ENCODE measurements at regions not wholly inside any gene's neighbourhood (a gene's known extent, or its start where the extent isn't known, plus 50 kb on each side); places are given as distances from the start of the nearest gene placed in this dataset.

DNA sequence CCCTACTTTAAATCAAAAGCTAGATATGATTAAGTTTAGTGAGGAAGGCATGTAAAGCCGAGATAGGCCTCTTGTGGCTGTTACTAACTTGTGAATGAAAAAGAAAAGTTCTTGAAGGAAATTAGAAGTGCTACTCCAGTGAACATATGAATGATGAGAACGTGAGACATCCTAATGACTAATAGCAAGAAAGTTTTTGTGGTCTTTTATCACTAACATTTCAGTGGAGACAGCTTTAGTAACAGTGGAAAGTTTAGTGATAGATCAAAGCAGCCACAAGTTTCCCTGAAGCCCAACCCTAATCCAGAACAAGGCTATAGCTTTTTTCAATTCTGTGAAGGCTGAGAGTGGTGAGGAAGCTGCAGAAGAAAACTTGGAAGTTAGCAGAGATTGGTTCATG, 73.6 kb upstream of the LRRC8B start:
- no peak for DNase-seq (ENCODE audit: low spot score)
- Histone ChIP-seq H3K9me2 (ENCODE audit: insufficient read depth) (no peaks in the 10 kb centered on the region), H4K20me1 (replicated peaks; ENCODE audit: insufficient read depth) (no peaks in the 10 kb centered on the region), H3K27me3 (ENCODE audit: insufficient read depth) (no peaks in the 10 kb centered on the region), H3K27ac (ENCODE audit: low read depth) (no peak overlapping the region), H3K36me3 (ENCODE audit: insufficient read depth) (no peaks in the 10 kb centered on the region), H3K4me1 (ENCODE audit: insufficient read depth) (no peaks in the 10 kb centered on the region; the same call in 1 of the 2 replicates), H3K79me2 (replicated peaks; ENCODE audit: insufficient read depth) (no peaks in the 10 kb centered on the region), H3K4me3 (no peak overlapping the region), H3K4me2 (no peak overlapping the region), H3F3A (replicated peaks; ENCODE audit: low read depth) (no peaks in the 10 kb centered on the region), H2AFZ (no peak overlapping the region)
- no peak for ATAC-seq
- no peaks in the 10 kb centered on the region for H3K36me3 Mint-ChIP-seq (ENCODE audit: low read depth)
- no peak overlapping the region for H3K4me3 Mint-ChIP-seq
- H3K9me3 Mint-ChIP-seq, result no peaks in the 10 kb centered on the region
- no peak overlapping the region for H3K27ac Mint-ChIP-seq
- TF ChIP-seq ZNF114 (CRISPR knock-in tag; IDR thresholded peaks at IDR 0.05) (no peak), EZH2phosphoT487 (IDR thresholded peaks at IDR 0.05; ENCODE audit: unreplicated experiment) (no peak), REST (IDR thresholded peaks at IDR 0.05; ENCODE audit: unreplicated experiment) (no peak), EZH2 (IDR thresholded peaks at IDR 0.05; ENCODE audit: low read depth, unreplicated experiment) (no peak), NANOG (IDR thresholded peaks at IDR 0.05; ENCODE audit: borderline replicate concordance) (no peak), STAT1 (IDR thresholded peaks at IDR 0.05; ENCODE audit: unreplicated experiment) (no peak), JUNB (IDR thresholded peaks at IDR 0.05; ENCODE audit: unreplicated experiment) (no peak), ZNF331 (CRISPR knock-in tag; IDR thresholded peaks at IDR 0.05; ENCODE audit: low read depth) (no peak), POLR2AphosphoS5 (IDR thresholded peaks at IDR 0.05; ENCODE audit: low read depth) (no peak), CREB1 (CRISPR knock-in tag; IDR thresholded peaks at IDR 0.05; ENCODE audit: low read depth) (no peak), ETS1 (IDR thresholded peaks at IDR 0.05) (no peak)
- TF ChIP-seq, protein P1, sequence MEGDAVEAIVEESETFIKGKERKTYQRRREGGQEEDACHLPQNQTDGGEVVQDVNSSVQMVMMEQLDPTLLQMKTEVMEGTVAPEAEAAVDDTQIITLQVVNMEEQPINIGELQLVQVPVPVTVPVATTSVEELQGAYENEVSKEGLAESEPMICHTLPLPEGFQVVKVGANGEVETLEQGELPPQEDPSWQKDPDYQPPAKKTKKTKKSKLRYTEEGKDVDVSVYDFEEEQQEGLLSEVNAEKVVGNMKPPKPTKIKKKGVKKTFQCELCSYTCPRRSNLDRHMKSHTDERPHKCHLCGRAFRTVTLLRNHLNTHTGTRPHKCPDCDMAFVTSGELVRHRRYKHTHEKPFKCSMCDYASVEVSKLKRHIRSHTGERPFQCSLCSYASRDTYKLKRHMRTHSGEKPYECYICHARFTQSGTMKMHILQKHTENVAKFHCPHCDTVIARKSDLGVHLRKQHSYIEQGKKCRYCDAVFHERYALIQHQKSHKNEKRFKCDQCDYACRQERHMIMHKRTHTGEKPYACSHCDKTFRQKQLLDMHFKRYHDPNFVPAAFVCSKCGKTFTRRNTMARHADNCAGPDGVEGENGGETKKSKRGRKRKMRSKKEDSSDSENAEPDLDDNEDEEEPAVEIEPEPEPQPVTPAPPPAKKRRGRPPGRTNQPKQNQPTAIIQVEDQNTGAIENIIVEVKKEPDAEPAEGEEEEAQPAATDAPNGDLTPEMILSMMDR (conservative IDR thresholded peaks at IDR 0.05; ENCODE audit: low read depth in 2 of 2), result no peak
- TF ChIP-seq, protein P2, sequence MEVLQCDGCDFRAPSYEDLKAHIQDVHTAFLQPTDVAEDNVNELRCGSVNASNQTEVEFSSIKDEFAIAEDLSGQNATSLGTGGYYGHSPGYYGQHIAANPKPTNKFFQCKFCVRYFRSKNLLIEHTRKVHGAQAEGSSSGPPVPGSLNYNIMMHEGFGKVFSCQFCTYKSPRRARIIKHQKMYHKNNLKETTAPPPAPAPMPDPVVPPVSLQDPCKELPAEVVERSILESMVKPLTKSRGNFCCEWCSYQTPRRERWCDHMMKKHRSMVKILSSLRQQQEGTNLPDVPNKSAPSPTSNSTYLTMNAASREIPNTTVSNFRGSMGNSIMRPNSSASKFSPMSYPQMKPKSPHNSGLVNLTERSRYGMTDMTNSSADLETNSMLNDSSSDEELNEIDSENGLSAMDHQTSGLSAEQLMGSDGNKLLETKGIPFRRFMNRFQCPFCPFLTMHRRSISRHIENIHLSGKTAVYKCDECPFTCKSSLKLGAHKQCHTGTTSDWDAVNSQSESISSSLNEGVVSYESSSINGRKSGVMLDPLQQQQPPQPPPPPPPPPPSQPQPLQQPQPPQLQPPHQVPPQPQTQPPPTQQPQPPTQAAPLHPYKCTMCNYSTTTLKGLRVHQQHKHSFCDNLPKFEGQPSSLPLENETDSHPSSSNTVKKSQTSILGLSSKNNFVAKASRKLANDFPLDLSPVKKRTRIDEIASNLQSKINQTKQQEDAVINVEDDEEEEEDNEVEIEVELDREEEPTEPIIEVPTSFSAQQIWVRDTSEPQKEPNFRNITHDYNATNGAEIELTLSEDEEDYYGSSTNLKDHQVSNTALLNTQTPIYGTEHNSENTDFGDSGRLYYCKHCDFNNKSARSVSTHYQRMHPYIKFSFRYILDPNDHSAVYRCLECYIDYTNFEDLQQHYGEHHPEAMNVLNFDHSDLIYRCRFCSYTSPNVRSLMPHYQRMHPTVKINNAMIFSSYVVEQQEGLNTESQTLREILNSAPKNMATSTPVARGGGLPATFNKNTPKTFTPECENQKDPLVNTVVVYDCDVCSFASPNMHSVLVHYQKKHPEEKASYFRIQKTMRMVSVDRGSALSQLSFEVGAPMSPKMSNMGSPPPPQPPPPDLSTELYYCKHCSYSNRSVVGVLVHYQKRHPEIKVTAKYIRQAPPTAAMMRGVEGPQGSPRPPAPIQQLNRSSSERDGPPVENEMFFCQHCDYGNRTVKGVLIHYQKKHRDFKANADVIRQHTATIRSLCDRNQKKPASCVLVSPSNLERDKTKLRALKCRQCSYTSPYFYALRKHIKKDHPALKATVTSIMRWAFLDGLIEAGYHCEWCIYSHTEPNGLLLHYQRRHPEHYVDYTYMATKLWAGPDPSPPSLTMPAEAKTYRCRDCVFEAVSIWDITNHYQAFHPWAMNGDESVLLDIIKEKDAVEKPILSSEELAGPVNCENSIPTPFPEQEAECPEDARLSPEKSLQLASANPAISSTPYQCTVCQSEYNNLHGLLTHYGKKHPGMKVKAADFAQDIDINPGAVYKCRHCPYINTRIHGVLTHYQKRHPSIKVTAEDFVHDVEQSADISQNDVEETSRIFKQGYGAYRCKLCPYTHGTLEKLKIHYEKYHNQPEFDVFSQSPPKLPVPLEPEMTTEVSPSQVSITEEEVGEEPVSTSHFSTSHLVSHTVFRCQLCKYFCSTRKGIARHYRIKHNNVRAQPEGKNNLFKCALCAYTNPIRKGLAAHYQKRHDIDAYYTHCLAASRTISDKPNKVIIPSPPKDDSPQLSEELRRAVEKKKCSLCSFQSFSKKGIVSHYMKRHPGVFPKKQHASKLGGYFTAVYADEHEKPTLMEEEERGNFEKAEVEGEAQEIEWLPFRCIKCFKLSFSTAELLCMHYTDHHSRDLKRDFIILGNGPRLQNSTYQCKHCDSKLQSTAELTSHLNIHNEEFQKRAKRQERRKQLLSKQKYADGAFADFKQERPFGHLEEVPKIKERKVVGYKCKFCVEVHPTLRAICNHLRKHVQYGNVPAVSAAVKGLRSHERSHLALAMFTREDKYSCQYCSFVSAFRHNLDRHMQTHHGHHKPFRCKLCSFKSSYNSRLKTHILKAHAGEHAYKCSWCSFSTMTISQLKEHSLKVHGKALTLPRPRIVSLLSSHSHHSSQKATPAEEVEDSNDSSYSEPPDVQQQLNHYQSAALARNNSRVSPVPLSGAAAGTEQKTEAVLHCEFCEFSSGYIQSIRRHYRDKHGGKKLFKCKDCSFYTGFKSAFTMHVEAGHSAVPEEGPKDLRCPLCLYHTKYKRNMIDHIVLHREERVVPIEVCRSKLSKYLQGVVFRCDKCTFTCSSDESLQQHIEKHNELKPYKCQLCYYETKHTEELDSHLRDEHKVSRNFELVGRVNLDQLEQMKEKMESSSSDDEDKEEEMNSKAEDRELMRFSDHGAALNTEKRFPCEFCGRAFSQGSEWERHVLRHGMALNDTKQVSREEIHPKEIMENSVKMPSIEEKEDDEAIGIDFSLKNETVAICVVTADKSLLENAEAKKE (CRISPR knock-in tag; IDR thresholded peaks at IDR 0.05), result no peak
- H3K4me1 Mint-ChIP-seq, result peaks cover 10% of the 10 kb centered on the region
- peaks cover 2% of the 10 kb centered on the region for H3K27me3 Mint-ChIP-seq (ENCODE audit: insufficient read depth, low read depth, poor library complexity)

Measured in GM23338 (cell line).